Prostate gland (tissue), 2 donors: ENCODE measurements at regions not wholly inside any gene's neighbourhood (a gene's known extent, or its start where the extent isn't known, plus 50 kb on each side); places are given as distances from the start of the nearest gene placed in this dataset.

ENCODE experiments used
- CTCF ChIP-seq, 4 experiments: fragments of 200-600 bp in 2 of 4; fragments of 450-650 bp in 2 of 4; sonication (generic) in 2 of 4; IDR thresholded peaks; 1 replicate in 3 of 4; 2 replicates in 1 of 4; pipeline ENCODE4 v1.5.1; 2016 to 2019; ENCODE audit warnings: antibody characterized with exemption in 4 of 4, mild to moderate bottlenecking in 2 of 4, moderate library complexity in 2 of 4
- POLR2A ChIP-seq: fragments of 450-650 bp; IDR thresholded peaks from one replicate; pipeline ENCODE4 v1.6.1; 2016; ENCODE audit warnings: antibody characterized with exemption, mild to moderate bottlenecking
- POLR2AphosphoS5 ChIP-seq: sonication (generic); formaldehyde crosslinking; IDR thresholded peaks from one replicate; pipeline ENCODE4 v1.6.1; 2017; ENCODE audit warnings: antibody characterized with exemption

GRCh38 chr6:91864911-91865310, 1278.0 kb upstream of the MAP3K7 start:
- no peak for TF ChIP-seq CTCF (IDR thresholded peaks at IDR 0.05)
- no peak for TF ChIP-seq POLR2AphosphoS5
- TF ChIP-seq POLR2A: no peak
